ENCODE measurements at regions not wholly inside any gene's neighbourhood (a gene's known extent, or its start where the extent isn't known, plus 50 kb on each side); places are given as distances from the start of the nearest gene placed in this dataset.
"Not testable (repeated sequence)": the region's sequence is repeated elsewhere in the genome, so short reads cannot be mapped to it uniquely, and the experiment has no call there.

- H3K9ac ChIP-seq (ENCODE audit: low read length in 3 of 3) = no peak overlapping the region
- no peak overlapping the region for H3K4me3 ChIP-seq (ENCODE audit: low read length in 3 of 3)
- intact Hi-C loops (cut with DNase I) = no loop called here
- DNase-seq (no peak), FAIRE-seq (no peak)
- TF ChIP-seq CTCF (IDR thresholded peaks at IDR 0.05; ENCODE audit: borderline replicate concordance, extremely low read depth, insufficient read depth) = no peak
- H3K4me1 ChIP-seq (ENCODE audit: control insufficient read depth in 2 of 3, insufficient read depth in 2 of 3, low read depth in 1 of 3, low read length in 3 of 3) = no peaks in the 10 kb centered on the region
- no peak overlapping the region for H3K27ac ChIP-seq (ENCODE audit: low read depth in 2 of 2, low read length in 2 of 2)
- no peaks in the 10 kb centered on the region for H3K9me3 ChIP-seq (ENCODE audit: control insufficient read depth in 2 of 3, insufficient read depth in 1 of 3, low read length in 3 of 3)
- H3K27me3 ChIP-seq (ENCODE audit: control insufficient read depth, insufficient read depth, low read length) = no peaks in the 10 kb centered on the region
- no peaks in the 10 kb centered on the region for H3K36me3 ChIP-seq (ENCODE audit: control insufficient read depth in 2 of 3, insufficient read depth in 3 of 3, low read length in 3 of 3)
These were observed 1349.8 kb downstream of the SUCLG1 start for GRCh38 chr2:83109284-83109683.

GRCh38 chr2:83106853-83107252, 1352.2 kb downstream of the SUCLG1 start:
- Histone ChIP-seq H3K9ac (ENCODE audit: low read length in 3 of 3) (no peak overlapping the region), H3K27me3 (ENCODE audit: control insufficient read depth, insufficient read depth, low read length) (no peaks in the 10 kb centered on the region), H3K4me1 (ENCODE audit: control insufficient read depth in 2 of 3, insufficient read depth in 2 of 3, low read depth in 1 of 3, low read length in 3 of 3) (no peaks in the 10 kb centered on the region), H3K27ac (ENCODE audit: low read depth in 2 of 2, low read length in 2 of 2) (no peak overlapping the region), H3K4me3 (ENCODE audit: low read length in 3 of 3) (no peak overlapping the region), H3K9me3 (ENCODE audit: control insufficient read depth in 2 of 3, insufficient read depth in 1 of 3, low read length in 3 of 3) (no peaks in the 10 kb centered on the region), H3K36me3 (ENCODE audit: control insufficient read depth in 2 of 3, insufficient read depth in 3 of 3, low read length in 3 of 3) (no peaks in the 10 kb centered on the region)
- intact Hi-C loops (cut with DNase I) = no loop called here
- FAIRE-seq (no peak), DNase-seq (no peak)
- no peak for TF ChIP-seq CTCF (IDR thresholded peaks at IDR 0.05; ENCODE audit: borderline replicate concordance, extremely low read depth, insufficient read depth)

GRCh38 chr2:83104202-83104601, 1354.9 kb downstream of the SUCLG1 start:
- H3K36me3 ChIP-seq (ENCODE audit: control insufficient read depth in 2 of 3, insufficient read depth in 3 of 3, low read length in 3 of 3) = no peaks in the 10 kb centered on the region
- H3K4me3 ChIP-seq (ENCODE audit: low read length in 3 of 3) = no peak overlapping the region
- no peaks in the 10 kb centered on the region for H3K4me1 ChIP-seq (ENCODE audit: control insufficient read depth in 2 of 3, insufficient read depth in 2 of 3, low read depth in 1 of 3, low read length in 3 of 3)
- no peak for TF ChIP-seq CTCF (IDR thresholded peaks at IDR 0.05; ENCODE audit: borderline replicate concordance, extremely low read depth, insufficient read depth)
- FAIRE-seq (no peak), DNase-seq (no peak)
- intact Hi-C loops (cut with DNase I) = no loop called here
- H3K9ac ChIP-seq (ENCODE audit: low read length in 3 of 3) = no peak overlapping the region
- no peaks in the 10 kb centered on the region for H3K27me3 ChIP-seq (ENCODE audit: control insufficient read depth, insufficient read depth, low read length)
- no peak overlapping the region for H3K27ac ChIP-seq (ENCODE audit: low read depth in 2 of 2, low read length in 2 of 2)
- no peaks in the 10 kb centered on the region for H3K9me3 ChIP-seq (ENCODE audit: control insufficient read depth in 2 of 3, insufficient read depth in 1 of 3, low read length in 3 of 3)

GRCh38 chr2:83103613-83104012, 1355.5 kb downstream of the SUCLG1 start:
- intact Hi-C loops (cut with DNase I) = no loop called here
- Histone ChIP-seq H3K9ac (ENCODE audit: low read length in 3 of 3) (no peak overlapping the region), H3K27ac (ENCODE audit: low read depth in 2 of 2, low read length in 2 of 2) (no peak overlapping the region), H3K9me3 (ENCODE audit: control insufficient read depth in 2 of 3, insufficient read depth in 1 of 3, low read length in 3 of 3) (no peaks in the 10 kb centered on the region), H3K36me3 (ENCODE audit: control insufficient read depth in 2 of 3, insufficient read depth in 3 of 3, low read length in 3 of 3) (no peaks in the 10 kb centered on the region), H3K27me3 (ENCODE audit: control insufficient read depth, insufficient read depth, low read length) (no peaks in the 10 kb centered on the region), H3K4me1 (ENCODE audit: control insufficient read depth in 2 of 3, insufficient read depth in 2 of 3, low read depth in 1 of 3, low read length in 3 of 3) (no peaks in the 10 kb centered on the region), H3K4me3 (ENCODE audit: low read length in 3 of 3) (no peak overlapping the region)
- DNase-seq (peak in 1 of 5 donors; percentile 3), FAIRE-seq (no peak)
- TF ChIP-seq CTCF (IDR thresholded peaks at IDR 0.05; ENCODE audit: borderline replicate concordance, extremely low read depth, insufficient read depth) = no peak

GRCh38 chr2:83089051-83089450, 1370.0 kb downstream of the SUCLG1 start:
- H3K4me1 ChIP-seq (ENCODE audit: control insufficient read depth in 2 of 3, insufficient read depth in 2 of 3, low read depth in 1 of 3, low read length in 3 of 3); DNase-seq; H3K27me3 ChIP-seq (ENCODE audit: control insufficient read depth, insufficient read depth, low read length); H3K27ac ChIP-seq (ENCODE audit: low read depth in 2 of 2, low read length in 2 of 2); H3K9ac ChIP-seq (ENCODE audit: low read length in 3 of 3); FAIRE-seq; intact Hi-C loops (cut with DNase I); H3K9me3 ChIP-seq (ENCODE audit: control insufficient read depth in 2 of 3, insufficient read depth in 1 of 3, low read length in 3 of 3); H3K4me3 ChIP-seq (ENCODE audit: low read length in 3 of 3); H3K36me3 ChIP-seq (ENCODE audit: control insufficient read depth in 2 of 3, insufficient read depth in 3 of 3, low read length in 3 of 3): not testable (repeated sequence)
